ENCODE measurements at regions not wholly inside any gene's neighbourhood (a gene's known extent, or its start where the extent isn't known, plus 50 kb on each side); places are given as distances from the start of the nearest gene placed in this dataset.

DNA sequence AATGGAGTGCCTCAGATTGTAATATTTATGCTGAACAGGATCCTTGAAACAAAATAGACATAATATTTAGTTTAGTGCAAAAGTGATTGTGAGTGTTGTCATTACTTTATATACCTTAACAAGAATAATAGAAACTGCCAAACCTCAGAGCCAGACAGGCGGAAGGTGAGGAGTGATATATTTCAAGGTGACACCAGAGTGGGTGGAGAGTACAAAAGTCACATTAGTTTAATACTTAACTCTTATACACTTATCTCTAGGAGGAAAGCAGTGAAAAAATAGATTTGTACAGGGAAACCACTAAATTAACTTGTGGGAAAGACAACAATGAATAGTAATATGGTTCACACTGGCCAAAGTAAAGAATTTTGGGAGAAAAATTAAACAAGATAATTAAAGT, 342.8 kb upstream of the NDST4 start:
- Histone ChIP-seq H2AFZ (ENCODE audit: low read length) (no peak overlapping the region), H3K56ac (ENCODE audit: insufficient read length, low read depth, low read length) (no peak overlapping the region), H2AK5ac (ENCODE audit: insufficient read length, low read length) (no peak overlapping the region), H3K27ac (ENCODE audit: insufficient read length, low read depth, low read length) (no peak overlapping the region), H3K27me3 (ENCODE audit: insufficient read depth, low read length) (no peaks in the 10 kb centered on the region), H3K9me3 (ENCODE audit: control insufficient read depth, low read depth, low read length) (no peaks in the 10 kb centered on the region), H3K4me2 (ENCODE audit: insufficient read depth, insufficient read length, low read length) (no peak overlapping the region), H4K20me1 (ENCODE audit: control insufficient read depth, insufficient read depth, insufficient read length) (no peaks in the 10 kb centered on the region), H2BK12ac (ENCODE audit: insufficient read length, low read depth, low read length) (no peak overlapping the region), H3K9ac (ENCODE audit: extremely low read depth, insufficient read length, low read length) (no peak overlapping the region), H4K91ac (ENCODE audit: insufficient read length, low read depth, low read length) (no peak overlapping the region), H2BK20ac (ENCODE audit: low read depth, low read length, poor library complexity, severe bottlenecking) (no peak overlapping the region), H2BK5ac (ENCODE audit: insufficient read length, low read length) (no peak overlapping the region), H4K5ac (ENCODE audit: insufficient read length, low read depth, low read length) (no peak overlapping the region), H3K14ac (ENCODE audit: insufficient read depth, low read length) (no peak overlapping the region), H3K79me1 (ENCODE audit: insufficient read depth, low read depth, low read length, poor library complexity, severe bottlenecking) (no peaks in the 10 kb centered on the region), H2BK120ac (ENCODE audit: low read depth, low read length, poor library complexity, severe bottlenecking) (no peak overlapping the region), H3K23ac (ENCODE audit: insufficient read length, low read depth, low read length) (no peak overlapping the region), H3T11ph (ENCODE audit: low read length) (no peak overlapping the region), H3K4me1 (ENCODE audit: insufficient read depth, low read length) (no peaks in the 10 kb centered on the region), H3K18ac (ENCODE audit: insufficient read length, low read depth, low read length) (no peak overlapping the region), H2BK15ac (ENCODE audit: low read depth, low read length) (no peak overlapping the region), H4K8ac (replicated peaks; ENCODE audit: insufficient read length, low read depth, low read length) (no peak overlapping the region), H3K4ac (ENCODE audit: low read depth, low read length) (no peak overlapping the region), H3K23me2 (ENCODE audit: insufficient read length, low read depth, low read length, poor library complexity, severe bottlenecking) (no peaks in the 10 kb centered on the region), H3K79me2 (ENCODE audit: insufficient read depth, low read length) (no peaks in the 10 kb centered on the region)
- Mint-ChIP-seq H3K36me3 (ENCODE audit: insufficient read depth in 1 of 3, low read depth in 3 of 3) (peaks cover 0 to 3% (median 2%) of the 10 kb centered on the region in 3 experiments; a peak in 1 of 7 replicates), H3K27ac (no peak overlapping the region), H3K4me3 (no peak overlapping the region), H3K4me1 (peaks cover 0 to 6% of the 10 kb centered on the region in 2 experiments; a peak in 2 of 4 replicates), H3K27me3 (ENCODE audit: low read depth) (no peaks in the 10 kb centered on the region), H3K9me3 (peaks cover 0 to 6% of the 10 kb centered on the region in 2 experiments; a peak in 3 of 5 replicates)
- no peak for DNase-seq
- WGBS (ENCODE audit: extremely low coverage, insufficient read length, low lambda C conversion rate) = no CpG with 5 or more reads among the region's 1 CpG
- no peak for TF ChIP-seq CTCF (conservative IDR thresholded peaks at IDR 0.05)
